Sigmoid colon (tissue), 6 donors: ENCODE measurements at regions not wholly inside any gene's neighbourhood (a gene's known extent, or its start where the extent isn't known, plus 50 kb on each side); places are given as distances from the start of the nearest gene placed in this dataset.
"Not testable (repeated sequence)": the region's sequence is repeated elsewhere in the genome, so short reads cannot be mapped to it uniquely, and the experiment has no call there.

Experiments
- DNase-seq: peaks from one replicate; pipeline ENCODE4 v3.0.0-alpha.2; 2019
- H3K27ac ChIP-seq, 4 donors: fragments of 200-600 bp; sonication (generic); one replicate each; pipeline ENCODE4 v1.5.1; 2016 to 2019; ENCODE audit warnings: mild to moderate bottlenecking in 1 of 4
- H3K27me3 ChIP-seq, 3 donors: fragments of 200-600 bp; sonication (generic); one replicate each; pipeline ENCODE4 v1.5.1; 2019; ENCODE audit warnings: mild to moderate bottlenecking in 1 of 3
- H3K36me3 ChIP-seq, 4 donors: fragments of 200-600 bp; sonication (generic); one replicate each; pipeline ENCODE4 v1.5.1; 2016 to 2019
- H3K4me1 ChIP-seq, 4 donors: fragments of 200-600 bp; sonication (generic); one replicate each; pipeline ENCODE4 v1.5.1; 2017 to 2019
- H3K4me3 ChIP-seq, 4 donors: fragments of 200-600 bp; sonication (generic); one replicate each; pipeline ENCODE4 v1.5.1; 2017 to 2019; ENCODE audit warnings: mild to moderate bottlenecking in 2 of 4, moderate library complexity in 1 of 4
- H3K9me3 ChIP-seq, 4 donors: fragments of 200-600 bp in 3 of 4; sonication (generic) in 3 of 4; one replicate each; pipeline versions ENCODE4 v1.5.1 to v1.6.1; 2013 to 2019
- CTCF ChIP-seq, 4 experiments: fragments of 450-650 bp in 3 of 4; fragments of 200-600 bp in 1 of 4; IDR thresholded peaks; one replicate each; pipeline ENCODE4 v1.5.1; 2016 to 2019; ENCODE audit warnings: antibody characterized with exemption in 4 of 4, mild to moderate bottlenecking in 3 of 4, moderate library complexity in 2 of 4
- EP300 ChIP-seq, 4 donors: sonication (generic); formaldehyde crosslinking; IDR thresholded peaks; one replicate each; pipeline ENCODE4 v1.6.1; 2017; ENCODE audit warnings: antibody characterized with exemption in 4 of 4
- POLR2A ChIP-seq, 2 donors: fragments of 450-650 bp; IDR thresholded peaks; one replicate each; pipeline ENCODE4 v1.6.1; 2016; ENCODE audit warnings: antibody characterized with exemption in 2 of 2, mild to moderate bottlenecking in 2 of 2, moderate library complexity in 2 of 2
- POLR2AphosphoS5 ChIP-seq, 4 donors: sonication (generic); formaldehyde crosslinking; IDR thresholded peaks; one replicate each; pipeline ENCODE4 v1.6.1; 2017; ENCODE audit warnings: antibody characterized with exemption in 4 of 4
- WGBS, 2 donors: extraction: QIAGEN DNeasy Blood & Tissue Kit; methylation state at CpG; one replicate each; pipeline ENCODE4 v1.1.7; 2013; 5-methylcytosine and 5-hydroxymethylcytosine counted together
- intact Hi-C: fragments of 100-400 bp; cut with DNase I; formaldehyde crosslinking; loops from one replicate; pipeline ENCODE4 v1.15.1; 2023
- donor health status: healthy with polysubstance abuse.
- donor health status: healthy.

- Histone ChIP-seq H3K27ac (no peak overlapping the region), H3K27me3 (no peaks in the 10 kb centered on the region), H3K4me1 (peaks cover 0 to 13% (median 9%) of the 10 kb centered on the region in 4 donors), H3K4me3 (no peak overlapping the region), H3K36me3 (no peaks in the 10 kb centered on the region), H3K9me3 (no peaks in the 10 kb centered on the region)
- intact Hi-C loops, result no loop called here
- no peak for DNase-seq
- TF ChIP-seq CTCF (IDR thresholded peaks at IDR 0.05) (no peak), EP300 (IDR thresholded peaks at IDR 0.05) (no peak), POLR2A (IDR thresholded peaks at IDR 0.05) (no peak), POLR2AphosphoS5 (IDR thresholded peaks at IDR 0.05) (no peak)
- 59 to 76% methylated on average over 12 of the region's 12 CpGs for WGBS, 2 donors
These were observed 187.3 kb downstream of the VAPA start for GRCh38 chr18:10100941-10101701.

- TF ChIP-seq EP300 (IDR thresholded peaks at IDR 0.05), result no peak
- no peak for TF ChIP-seq CTCF (IDR thresholded peaks at IDR 0.05)
- H3K4me3 ChIP-seq, result no peak overlapping the region
- no peak for DNase-seq
- intact Hi-C loops, result no loop called here
- no peaks in the 10 kb centered on the region for H3K27me3 ChIP-seq
- 85 to 94% methylated on average over 5 of the region's 5 CpGs for WGBS, 2 donors
- H3K36me3 ChIP-seq, result no peaks in the 10 kb centered on the region
- H3K27ac ChIP-seq, result no peak overlapping the region
- no peaks in the 10 kb centered on the region for H3K9me3 ChIP-seq
- H3K4me1 ChIP-seq, result peaks cover 0 to 13% (median 9%) of the 10 kb centered on the region in 4 donors
These were observed 187.9 kb downstream of the VAPA start for GRCh38 chr18:10101729-10102128.

GRCh38 chr18:10105118-10105517, 191.3 kb downstream of the VAPA start:
- H3K4me1 ChIP-seq, result peaks cover 0 to 13% (median 9%) of the 10 kb centered on the region in 4 donors
- WGBS, 2 donors, result 47 to 58% methylated on average over 1 of the region's 1 CpG
- H3K4me3 ChIP-seq, H3K36me3 ChIP-seq, H3K27ac ChIP-seq, DNase-seq, H3K27me3 ChIP-seq, intact Hi-C loops, H3K9me3 ChIP-seq: not testable (repeated sequence)

GRCh38 chr18:10111191-10111590, 197.4 kb downstream of the VAPA start:
- H3K36me3 ChIP-seq, result no peaks in the 10 kb centered on the region
- H3K4me1 ChIP-seq, result no peaks in the 10 kb centered on the region
- WGBS, 2 donors, result 82 to 93% methylated on average over 1 of the region's 1 CpG
- no peak overlapping the region for H3K4me3 ChIP-seq
- no peaks in the 10 kb centered on the region for H3K9me3 ChIP-seq
- DNase-seq, result no peak
- H3K27me3 ChIP-seq, result no peaks in the 10 kb centered on the region
- H3K27ac ChIP-seq, result no peak overlapping the region
- intact Hi-C loops, result no loop called here
- TF ChIP-seq EP300 (IDR thresholded peaks at IDR 0.05) (no peak), CTCF (IDR thresholded peaks at IDR 0.05) (no peak), POLR2AphosphoS5 (IDR thresholded peaks at IDR 0.05) (no peak), POLR2A (IDR thresholded peaks at IDR 0.05) (no peak)

GRCh38 chr18:10111944-10112343, 198.1 kb downstream of the VAPA start:
- Histone ChIP-seq H3K4me3 (no peak overlapping the region), H3K4me1 (no peaks in the 10 kb centered on the region), H3K27me3 (no peaks in the 10 kb centered on the region), H3K36me3 (no peaks in the 10 kb centered on the region), H3K9me3 (no peaks in the 10 kb centered on the region), H3K27ac (no peak overlapping the region)
- WGBS, 2 donors, result 82 to 90% methylated on average over 10 of the region's 10 CpGs
- intact Hi-C loops, result no loop called here
- no peak for TF ChIP-seq CTCF (IDR thresholded peaks at IDR 0.05)
- no peak for TF ChIP-seq POLR2A (IDR thresholded peaks at IDR 0.05)
- TF ChIP-seq POLR2AphosphoS5 (IDR thresholded peaks at IDR 0.05), result no peak
- TF ChIP-seq EP300 (IDR thresholded peaks at IDR 0.05), result no peak
- no peak for DNase-seq
